Hepatocyte (in vitro differentiated cells): ENCODE measurements at regions not wholly inside any gene's neighbourhood (a gene's known extent, or its start where the extent isn't known, plus 50 kb on each side); places are given as distances from the start of the nearest gene placed in this dataset.

Source experiments
- EZH2phosphoT487 ChIP-seq: fragments of 200-600 bp; sonication (generic); IDR thresholded peaks from one replicate; pipeline ENCODE4 v1.6.1; 2018; ENCODE audit warnings: antibody characterized with exemption, mild to moderate bottlenecking, low read depth, moderate library complexity; ENCODE audit not compliant: unreplicated experiment, severe bottlenecking
- TF ChIP-seq, protein P1 (sequence below): fragments of 200-600 bp; sonication (generic); IDR thresholded peaks from 2 replicates; pipeline ENCODE4 v1.5.1; 2016; ENCODE audit warnings: antibody characterized with exemption, mild to moderate bottlenecking; ENCODE audit not compliant: poor library complexity

DNA sequence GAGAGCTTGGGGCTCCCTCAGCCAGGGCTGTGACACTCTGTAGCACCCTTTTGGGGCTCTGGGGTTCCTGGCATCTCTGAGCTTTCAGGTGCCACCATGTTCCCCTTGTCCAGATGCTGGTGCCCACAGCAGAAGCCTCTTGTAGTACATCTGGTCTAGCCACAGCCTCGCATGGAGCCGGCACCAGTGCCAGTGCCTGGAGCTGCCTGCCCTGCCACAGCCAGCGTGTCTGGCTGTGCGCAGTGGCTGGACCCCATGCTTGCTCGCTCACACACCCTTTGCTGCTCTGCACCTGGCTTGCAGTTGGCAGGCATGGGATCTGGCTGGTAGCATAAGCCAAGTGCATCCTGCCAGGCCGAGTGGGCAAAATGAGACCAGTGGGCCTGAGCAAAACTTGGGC lies 744.8 kb upstream of the GBE1 start:
- no peak for TF ChIP-seq EZH2phosphoT487
- TF ChIP-seq, protein P1, sequence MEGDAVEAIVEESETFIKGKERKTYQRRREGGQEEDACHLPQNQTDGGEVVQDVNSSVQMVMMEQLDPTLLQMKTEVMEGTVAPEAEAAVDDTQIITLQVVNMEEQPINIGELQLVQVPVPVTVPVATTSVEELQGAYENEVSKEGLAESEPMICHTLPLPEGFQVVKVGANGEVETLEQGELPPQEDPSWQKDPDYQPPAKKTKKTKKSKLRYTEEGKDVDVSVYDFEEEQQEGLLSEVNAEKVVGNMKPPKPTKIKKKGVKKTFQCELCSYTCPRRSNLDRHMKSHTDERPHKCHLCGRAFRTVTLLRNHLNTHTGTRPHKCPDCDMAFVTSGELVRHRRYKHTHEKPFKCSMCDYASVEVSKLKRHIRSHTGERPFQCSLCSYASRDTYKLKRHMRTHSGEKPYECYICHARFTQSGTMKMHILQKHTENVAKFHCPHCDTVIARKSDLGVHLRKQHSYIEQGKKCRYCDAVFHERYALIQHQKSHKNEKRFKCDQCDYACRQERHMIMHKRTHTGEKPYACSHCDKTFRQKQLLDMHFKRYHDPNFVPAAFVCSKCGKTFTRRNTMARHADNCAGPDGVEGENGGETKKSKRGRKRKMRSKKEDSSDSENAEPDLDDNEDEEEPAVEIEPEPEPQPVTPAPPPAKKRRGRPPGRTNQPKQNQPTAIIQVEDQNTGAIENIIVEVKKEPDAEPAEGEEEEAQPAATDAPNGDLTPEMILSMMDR: no peak
